Lung (tissue), 11 donors: ENCODE measurements at regions not wholly inside any gene's neighbourhood (a gene's known extent, or its start where the extent isn't known, plus 50 kb on each side); places are given as distances from the start of the nearest gene placed in this dataset.
"Not testable (repeated sequence)": the region's sequence is repeated elsewhere in the genome, so short reads cannot be mapped to it uniquely, and the experiment has no call there.

Experiments
- ATAC-seq: fragments of 200-7000 bp; cut with Tn5 transposase; one replicate; pipeline ENCODE4 v1.9.1; 2020; ENCODE audit warnings: moderate number of reproducible peaks; ENCODE audit not compliant: insufficient read depth, low FRiP score
- DNase-seq, 3 donors: peaks; one replicate each; pipeline ENCODE4 v3.0.0-alpha.2; 2013 to 2017
- H3K27ac ChIP-seq, 2 donors: one replicate each; pipeline ENCODE4 v1.5.1; 2013; ENCODE audit warnings: mild to moderate bottlenecking in 2 of 2, moderate library complexity in 2 of 2, control low read depth in 1 of 2, inconsistent platforms in 1 of 2, low read depth in 1 of 2, low read length in 1 of 2
- H3K27me3 ChIP-seq, 3 donors: one replicate each; pipeline ENCODE4 v1.5.1; 2013; ENCODE audit warnings: low read length in 2 of 3; ENCODE audit not compliant: control insufficient read depth in 3 of 3, insufficient read depth in 3 of 3
- H3K36me3 ChIP-seq, 4 donors: one replicate each; pipeline ENCODE4 v1.5.1; 2013; ENCODE audit warnings: low read length in 4 of 4, mild to moderate bottlenecking in 1 of 4, moderate library complexity in 1 of 4; ENCODE audit not compliant: control insufficient read depth in 4 of 4, insufficient read depth in 4 of 4
- H3K4me1 ChIP-seq, 5 donors: one replicate each; pipeline ENCODE4 v1.5.1; 2013; ENCODE audit warnings: low read length in 5 of 5, mild to moderate bottlenecking in 2 of 5, moderate library complexity in 1 of 5; ENCODE audit not compliant: control insufficient read depth in 5 of 5, insufficient read depth in 5 of 5
- H3K4me3 ChIP-seq: one replicate; pipeline ENCODE4 v1.5.1; 2013; ENCODE audit warnings: mild to moderate bottlenecking, control low read depth, moderate library complexity
- H3K9ac ChIP-seq, 2 donors: one replicate each; pipeline ENCODE4 v1.5.1; 2013; ENCODE audit warnings: low read length in 2 of 2, control low read depth in 1 of 2; ENCODE audit not compliant: insufficient read depth in 1 of 2
- H3K9me3 ChIP-seq, 4 donors: one replicate each; pipeline ENCODE4 v1.5.1; 2013; ENCODE audit warnings: low read length in 3 of 4, mild to moderate bottlenecking in 1 of 4, moderate library complexity in 1 of 4; ENCODE audit not compliant: control insufficient read depth in 4 of 4, insufficient read depth in 3 of 4
- WGBS, 2 donors: extraction: QIAGEN DNeasy Blood & Tissue Kit; methylation state at CpG; one replicate each; pipeline ENCODE4 v1.1.7; 2013; 5-methylcytosine and 5-hydroxymethylcytosine counted together
- TF ChIP-seq, protein P1 (sequence below): IDR thresholded peaks from 2 replicates; pipeline ENCODE4 v1.5.1; 2012; ENCODE audit warnings: mild to moderate bottlenecking; ENCODE audit errors: control extremely low read depth, extremely low read depth
- donor health status: control.
- donor health status: control.
- donor health status: Bipolar disorder and iron deficiency.
- donor health status: healthy.
- donor health status: DM: yes; HTN: yes; CAD: no.

DNA sequence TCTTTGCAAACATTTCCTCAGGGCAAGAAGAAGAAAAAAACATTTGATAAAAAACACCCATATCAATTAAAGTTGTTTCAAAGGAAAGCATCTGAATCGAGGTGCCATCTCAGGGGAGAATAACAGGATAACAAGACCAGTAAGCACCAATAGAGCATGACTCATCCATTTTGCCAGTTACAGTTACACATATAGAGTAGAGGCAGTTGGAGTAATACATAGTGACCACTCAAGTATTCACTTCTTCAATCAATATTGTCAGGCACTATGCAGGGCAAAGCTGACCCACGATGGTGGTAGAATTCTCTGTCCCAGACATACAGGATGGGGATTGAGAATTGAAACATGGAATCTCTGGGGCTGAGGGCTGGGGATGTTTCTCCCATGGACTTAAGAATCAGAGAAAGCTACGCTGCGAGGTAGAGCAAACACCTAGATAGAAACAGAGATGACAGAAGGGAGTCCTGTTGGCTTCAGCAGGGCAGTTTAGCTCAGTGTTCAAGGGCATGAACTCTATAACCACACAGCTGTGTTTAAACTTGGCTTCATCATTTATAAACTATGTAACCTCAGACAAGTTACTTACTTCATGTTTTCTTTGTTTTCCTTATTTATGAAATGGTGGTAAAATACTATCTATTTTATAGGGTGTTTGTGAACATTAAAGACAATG lies 186.4 kb upstream of the NANOGP8 start:
- no peaks in the 10 kb centered on the region for H3K36me3 ChIP-seq
- H3K27me3 ChIP-seq: no peaks in the 10 kb centered on the region
- TF ChIP-seq, protein P1, sequence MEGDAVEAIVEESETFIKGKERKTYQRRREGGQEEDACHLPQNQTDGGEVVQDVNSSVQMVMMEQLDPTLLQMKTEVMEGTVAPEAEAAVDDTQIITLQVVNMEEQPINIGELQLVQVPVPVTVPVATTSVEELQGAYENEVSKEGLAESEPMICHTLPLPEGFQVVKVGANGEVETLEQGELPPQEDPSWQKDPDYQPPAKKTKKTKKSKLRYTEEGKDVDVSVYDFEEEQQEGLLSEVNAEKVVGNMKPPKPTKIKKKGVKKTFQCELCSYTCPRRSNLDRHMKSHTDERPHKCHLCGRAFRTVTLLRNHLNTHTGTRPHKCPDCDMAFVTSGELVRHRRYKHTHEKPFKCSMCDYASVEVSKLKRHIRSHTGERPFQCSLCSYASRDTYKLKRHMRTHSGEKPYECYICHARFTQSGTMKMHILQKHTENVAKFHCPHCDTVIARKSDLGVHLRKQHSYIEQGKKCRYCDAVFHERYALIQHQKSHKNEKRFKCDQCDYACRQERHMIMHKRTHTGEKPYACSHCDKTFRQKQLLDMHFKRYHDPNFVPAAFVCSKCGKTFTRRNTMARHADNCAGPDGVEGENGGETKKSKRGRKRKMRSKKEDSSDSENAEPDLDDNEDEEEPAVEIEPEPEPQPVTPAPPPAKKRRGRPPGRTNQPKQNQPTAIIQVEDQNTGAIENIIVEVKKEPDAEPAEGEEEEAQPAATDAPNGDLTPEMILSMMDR: no peak
- ATAC-seq: no peak
- no peaks in the 10 kb centered on the region for H3K4me1 ChIP-seq
- H3K9ac ChIP-seq: no peak overlapping the region
- 82 to 90% methylated on average over 4 of the region's 4 CpGs for WGBS, 2 donors
- no peak for DNase-seq
- H3K4me3 ChIP-seq: no peak overlapping the region
- H3K27ac ChIP-seq: no peak overlapping the region
- no peaks in the 10 kb centered on the region for H3K9me3 ChIP-seq

DNA sequence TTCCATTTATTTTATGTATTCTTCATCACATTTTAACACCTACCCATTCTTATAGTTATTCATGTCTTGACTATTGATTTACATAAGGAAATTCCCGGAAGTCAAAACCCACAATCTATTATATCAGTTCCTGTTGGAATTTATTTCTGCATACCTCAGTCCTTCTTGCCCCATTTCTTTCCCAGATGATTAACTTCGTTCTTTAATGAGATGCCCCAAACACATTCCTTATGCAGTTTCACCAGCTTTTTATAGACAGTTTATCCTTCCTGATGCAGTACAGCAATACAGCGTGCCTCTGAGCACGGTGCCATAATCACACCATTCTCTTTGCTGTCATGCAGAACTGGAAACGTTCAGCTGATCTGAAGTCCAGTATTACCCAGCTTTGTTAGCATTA lies 175.8 kb upstream of the NANOGP8 start:
- Histone ChIP-seq H3K9me3 (no peaks in the 10 kb centered on the region), H3K4me1 (no peaks in the 10 kb centered on the region), H3K27ac (no peak overlapping the region), H3K4me3 (no peak overlapping the region), H3K9ac (no peak overlapping the region), H3K36me3 (no peaks in the 10 kb centered on the region), H3K27me3 (no peaks in the 10 kb centered on the region)
- no peak for ATAC-seq
- WGBS, 2 donors: 71 to 77% methylated on average over 5 of the region's 5 CpGs
- TF ChIP-seq, protein P1: no peak
- DNase-seq: no peak

DNA sequence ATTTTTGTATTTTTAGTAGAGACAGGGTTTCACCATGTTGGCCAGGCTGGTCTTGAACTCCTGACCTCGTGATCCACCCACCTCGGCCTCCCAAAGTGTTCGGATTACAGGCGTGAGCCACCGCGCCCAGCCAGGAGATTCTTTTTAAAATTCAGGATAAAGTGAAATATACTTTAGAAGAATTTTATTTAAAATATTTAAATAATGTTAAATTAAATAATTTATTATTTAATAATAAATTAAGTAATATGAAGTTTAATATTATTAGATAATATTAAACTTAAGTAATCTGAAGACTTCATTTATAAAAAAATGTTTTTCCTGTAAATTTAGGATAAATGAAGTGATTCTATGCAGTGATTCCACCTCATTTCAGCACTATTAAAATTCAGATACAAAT lies 175.2 kb upstream of the NANOGP8 start:
- not testable (repeated sequence) for H3K9ac ChIP-seq, DNase-seq, H3K4me1 ChIP-seq, H3K27me3 ChIP-seq, H3K27ac ChIP-seq, ATAC-seq, H3K36me3 ChIP-seq, H3K4me3 ChIP-seq, H3K9me3 ChIP-seq
- 92 to 93% methylated on average over 6 of the region's 6 CpGs for WGBS, 2 donors

DNA sequence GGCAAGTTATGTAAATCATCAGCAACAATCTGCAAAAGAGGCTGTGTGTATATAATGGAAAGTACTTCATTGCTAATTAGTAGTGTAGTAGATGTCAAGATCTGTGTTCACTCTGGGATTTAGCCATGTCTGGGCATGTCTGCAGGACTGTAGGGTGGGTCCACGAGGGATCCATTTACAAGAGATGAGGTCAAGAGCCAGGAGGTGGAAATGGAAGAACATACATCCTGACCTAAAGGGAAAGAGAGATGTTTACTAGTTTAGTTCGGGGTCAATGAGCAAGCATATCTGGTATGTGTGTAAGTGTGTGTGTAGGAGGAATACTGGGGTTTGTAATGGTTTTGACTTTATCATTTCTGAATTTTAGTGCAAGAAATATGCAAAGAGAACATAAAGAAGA lies 171.5 kb upstream of the NANOGP8 start:
- Histone ChIP-seq H3K36me3 (no peaks in the 10 kb centered on the region), H3K4me1 (no peaks in the 10 kb centered on the region), H3K27ac (no peak overlapping the region), H3K9ac (no peak overlapping the region), H3K4me3 (no peak overlapping the region), H3K9me3 (no peaks in the 10 kb centered on the region), H3K27me3 (no peaks in the 10 kb centered on the region)
- no peak for ATAC-seq
- no peak for DNase-seq
- TF ChIP-seq, protein P1: no peak
- WGBS, 2 donors: 68 to 80% methylated on average over 2 of the region's 2 CpGs
